NCI-H82 (cell line): ENCODE measurements at regions not wholly inside any gene's neighbourhood (a gene's known extent, or its start where the extent isn't known, plus 50 kb on each side); places are given as distances from the start of the nearest gene placed in this dataset.

Source experiments
- DNase-seq: peaks from one replicate; lab custom pipeline; 2025; lab: John Stamatoyannopoulos, UW

DNA sequence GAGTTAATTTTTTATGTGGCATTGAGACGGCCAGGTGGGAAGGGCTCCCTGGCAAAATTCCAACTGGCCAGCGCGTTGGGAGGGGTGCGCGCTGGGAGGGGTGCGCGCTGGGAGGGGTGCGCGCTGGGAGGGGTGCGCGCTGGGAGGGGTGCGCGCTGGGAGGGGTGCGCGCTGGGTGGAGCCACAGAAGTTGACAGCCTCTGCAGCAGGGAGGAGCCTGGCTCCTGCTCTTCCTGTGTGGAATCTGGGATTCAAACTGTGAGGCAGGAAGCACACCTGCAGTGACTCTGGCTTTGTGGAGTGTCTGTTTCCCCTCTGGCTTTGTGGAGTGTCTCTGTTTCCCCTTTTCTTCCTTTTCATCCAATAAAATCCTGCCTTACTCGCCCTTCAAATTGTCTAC lies 147.9 kb upstream of the CBLN2 start:
- no peak for DNase-seq

DNA sequence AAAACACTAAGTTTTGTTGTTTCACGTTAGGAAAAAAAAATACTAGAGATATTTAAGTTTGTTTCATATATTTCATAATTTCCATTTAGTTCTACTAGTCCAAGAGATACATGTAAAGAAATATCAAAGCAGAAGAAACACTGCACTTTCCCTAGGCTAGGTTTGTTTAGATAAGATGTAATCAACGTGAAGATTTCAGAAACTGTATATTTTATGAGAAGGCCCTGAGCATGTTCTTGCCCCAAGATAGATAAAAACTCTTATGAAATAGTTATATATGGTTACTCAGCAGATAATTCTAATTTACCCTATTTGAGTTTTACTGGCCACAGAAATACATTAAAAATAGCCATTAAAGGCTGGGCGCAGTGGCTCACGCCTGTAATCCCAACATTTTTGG lies 143.6 kb upstream of the CBLN2 start:
- DNase-seq = no peak

DNA sequence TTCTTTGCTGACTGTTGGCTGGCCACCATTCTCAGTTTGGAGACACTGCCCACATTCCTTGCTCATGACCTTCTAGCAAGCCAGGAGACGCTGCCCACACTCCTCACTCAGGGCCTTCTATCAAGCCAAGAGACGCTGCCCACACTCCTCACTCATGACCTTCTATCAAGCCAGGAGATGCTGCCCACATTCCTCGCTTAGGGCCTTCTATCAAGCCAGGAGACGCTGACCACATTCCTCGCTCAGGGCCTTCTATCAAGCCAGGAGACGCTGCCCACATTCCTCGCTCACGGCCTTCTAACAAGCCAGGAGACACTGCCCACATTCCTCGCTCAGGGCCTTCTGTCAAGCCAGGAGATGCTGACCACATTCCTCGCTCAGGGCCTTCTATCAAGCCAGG lies 131.3 kb upstream of the CBLN2 start:
- DNase-seq = no peak

- no peak for DNase-seq
Observed at GRCh38 chr18:72674710-72675109, 130.6 kb upstream of the CBLN2 start.

DNA sequence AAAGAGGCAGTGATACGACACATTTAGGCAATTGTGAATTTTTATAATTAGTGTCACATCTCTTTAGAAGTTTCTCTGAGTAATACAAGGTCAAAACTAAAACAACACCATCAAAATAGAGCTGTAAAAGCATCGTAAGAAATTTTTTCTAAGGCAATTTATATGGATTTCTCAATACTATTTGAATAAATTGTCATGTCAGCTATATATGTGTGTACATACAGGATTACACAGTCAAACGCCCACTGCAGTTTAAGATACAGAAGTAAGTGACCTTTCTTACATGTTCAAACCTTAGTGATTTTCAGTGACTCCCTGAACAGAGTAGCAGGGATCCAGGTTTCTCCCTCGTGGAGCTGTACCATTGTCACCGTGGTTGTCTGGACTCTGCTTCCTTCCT lies 129.1 kb upstream of the CBLN2 start:
- DNase-seq = peak; percentile 7

DNA sequence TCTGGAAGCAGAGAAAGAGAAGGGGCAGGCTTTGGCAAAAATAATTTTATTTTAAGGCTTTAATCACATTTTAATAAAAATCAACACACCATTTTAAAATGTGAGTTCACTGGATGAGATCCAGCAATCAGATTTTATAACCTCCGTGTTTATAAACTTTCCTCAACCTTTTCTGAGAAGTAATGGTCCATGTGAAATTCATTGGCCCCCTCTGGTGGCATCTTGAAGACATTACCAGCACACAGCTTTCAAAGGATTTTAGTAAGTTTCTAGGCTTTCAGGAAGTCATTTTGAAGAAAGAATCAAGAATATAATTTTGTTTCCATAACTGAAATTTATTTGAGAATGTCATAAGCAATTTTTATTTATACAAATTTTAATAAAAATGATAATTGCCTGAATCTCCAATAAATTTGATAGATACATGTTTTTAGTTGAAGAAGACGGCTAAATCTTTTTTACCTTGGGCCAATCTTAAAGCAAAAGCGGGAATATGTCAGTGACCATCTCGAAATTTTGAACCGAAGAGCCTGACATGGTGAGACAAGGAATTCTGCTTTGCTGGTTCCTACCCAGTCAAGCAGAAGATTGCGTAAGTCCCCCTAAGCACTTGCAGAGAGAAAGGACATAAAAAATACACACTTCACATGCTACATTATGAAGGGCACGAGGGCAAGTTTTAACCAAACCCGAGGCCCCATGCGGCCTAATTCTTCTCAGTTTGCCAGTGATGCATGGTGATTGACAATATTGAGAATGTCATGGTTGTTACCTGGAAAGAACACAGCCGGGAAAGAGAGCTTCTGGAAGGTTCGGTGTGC lies 128.4 kb upstream of the CBLN2 start:
- DNase-seq = peak; percentile 42

- no peak for DNase-seq
Observed at GRCh38 chr18:72667932-72668331, 123.8 kb upstream of the CBLN2 start.

DNA sequence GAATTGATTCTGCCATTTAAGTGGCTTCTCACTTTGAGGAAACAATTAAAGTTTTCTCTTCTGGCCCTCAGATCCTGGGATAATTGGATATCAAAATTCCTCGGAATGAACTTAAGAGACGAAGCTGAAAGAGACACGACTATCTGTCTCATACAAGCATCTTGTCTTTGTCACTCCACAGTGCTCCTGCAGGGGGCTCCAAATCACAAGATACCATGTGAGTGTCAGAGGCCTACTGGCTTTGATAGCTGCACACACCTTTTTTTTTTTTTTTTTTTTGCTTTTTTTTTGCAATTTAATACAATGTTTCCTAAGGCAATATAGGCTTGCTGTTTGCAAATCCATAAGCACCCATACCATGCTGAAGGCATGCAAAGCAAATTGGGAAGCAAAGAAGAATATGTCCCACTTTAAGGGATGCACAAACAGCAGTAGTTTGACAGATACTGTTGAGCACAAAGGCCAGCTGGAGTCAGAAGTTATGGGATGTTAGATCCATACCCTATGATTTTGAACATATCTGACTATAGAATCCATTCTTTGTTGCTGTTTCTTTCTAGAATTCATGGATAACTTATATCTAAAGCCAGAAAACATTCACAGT lies 109.0 kb upstream of the CBLN2 start:
- peak; percentile 26 for DNase-seq

GRCh38 chr18:72651033-72651432 lies 106.9 kb upstream of the CBLN2 start:
- DNase-seq = no peak

GRCh38 chr18:72648481-72648960 lies 104.4 kb upstream of the CBLN2 start:
- no peak for DNase-seq

GRCh38 chr18:72648079-72648478 lies 103.9 kb upstream of the CBLN2 start:
- no peak for DNase-seq

DNA sequence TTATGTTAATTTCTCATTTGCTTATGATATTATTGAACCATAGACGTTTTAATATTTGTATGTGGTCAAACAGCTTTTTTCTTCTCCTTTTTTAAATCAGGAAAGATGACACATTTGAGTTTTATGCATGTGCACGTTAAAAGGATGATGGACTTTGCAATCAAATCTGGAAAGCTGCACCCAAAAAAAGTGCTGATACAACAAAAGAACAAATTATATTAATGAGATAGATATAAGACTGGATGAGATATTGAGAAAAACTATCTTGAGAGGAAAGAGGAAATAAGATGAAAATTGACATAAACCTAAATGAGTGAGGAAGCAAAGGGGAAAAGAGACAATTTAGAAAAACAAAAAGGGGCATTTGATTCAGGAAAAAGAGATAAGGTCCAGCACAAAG lies 96.4 kb upstream of the CBLN2 start:
- no peak for DNase-seq

DNA sequence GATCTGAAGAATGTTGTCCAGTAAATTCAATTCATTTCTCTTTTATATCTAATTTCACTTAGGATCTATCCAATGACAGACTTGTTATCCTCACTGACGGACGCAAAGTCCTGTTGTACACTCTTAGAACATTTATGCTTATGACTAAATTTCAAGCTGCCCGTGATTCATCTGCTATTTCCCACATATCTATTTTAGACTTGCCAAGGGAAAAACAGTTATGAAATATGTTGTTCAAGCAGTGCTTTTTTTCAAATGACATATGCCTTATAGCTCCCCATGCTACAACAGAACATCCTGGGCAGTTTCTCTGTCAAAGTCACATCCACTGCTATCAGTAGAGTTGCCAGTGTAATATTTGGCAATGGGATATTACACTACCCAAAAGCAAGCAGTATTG lies 94.2 kb upstream of the CBLN2 start:
- no peak for DNase-seq

- no peak for DNase-seq
Observed at GRCh38 chr18:72637721-72638120, 93.6 kb upstream of the CBLN2 start.

- DNase-seq = no peak
Observed at GRCh38 chr18:72637299-72637698, 93.2 kb upstream of the CBLN2 start.

- DNase-seq = no peak
Observed at GRCh38 chr18:72636611-72637010, 92.5 kb upstream of the CBLN2 start.

GRCh38 chr18:72634500-72634899 lies 90.4 kb upstream of the CBLN2 start:
- DNase-seq = no peak

DNA sequence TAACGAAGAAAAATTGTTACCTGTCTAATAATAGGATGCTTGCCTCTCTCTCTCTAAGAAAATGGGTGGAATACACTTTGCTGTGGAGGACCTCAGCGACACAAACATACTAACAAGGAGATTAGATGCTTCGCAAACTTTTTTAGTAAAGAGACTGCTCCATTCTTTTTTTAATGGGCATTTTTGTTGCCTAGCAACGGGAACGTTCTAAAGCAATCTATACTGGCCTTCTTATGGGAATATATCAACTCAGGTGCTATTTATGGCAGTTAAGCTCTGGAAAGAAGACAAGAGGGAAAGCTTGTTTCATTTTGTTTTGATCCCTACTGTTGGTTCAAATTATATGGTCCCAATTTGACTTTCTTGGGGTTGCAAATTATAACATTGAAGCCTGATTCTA lies 86.8 kb upstream of the CBLN2 start:
- DNase-seq = no peak

GRCh38 chr18:72623444-72623843 lies 79.3 kb upstream of the CBLN2 start:
- DNase-seq = no peak

- DNase-seq = no peak
Observed at GRCh38 chr18:72613534-72613930, 69.4 kb upstream of the CBLN2 start.

DNA sequence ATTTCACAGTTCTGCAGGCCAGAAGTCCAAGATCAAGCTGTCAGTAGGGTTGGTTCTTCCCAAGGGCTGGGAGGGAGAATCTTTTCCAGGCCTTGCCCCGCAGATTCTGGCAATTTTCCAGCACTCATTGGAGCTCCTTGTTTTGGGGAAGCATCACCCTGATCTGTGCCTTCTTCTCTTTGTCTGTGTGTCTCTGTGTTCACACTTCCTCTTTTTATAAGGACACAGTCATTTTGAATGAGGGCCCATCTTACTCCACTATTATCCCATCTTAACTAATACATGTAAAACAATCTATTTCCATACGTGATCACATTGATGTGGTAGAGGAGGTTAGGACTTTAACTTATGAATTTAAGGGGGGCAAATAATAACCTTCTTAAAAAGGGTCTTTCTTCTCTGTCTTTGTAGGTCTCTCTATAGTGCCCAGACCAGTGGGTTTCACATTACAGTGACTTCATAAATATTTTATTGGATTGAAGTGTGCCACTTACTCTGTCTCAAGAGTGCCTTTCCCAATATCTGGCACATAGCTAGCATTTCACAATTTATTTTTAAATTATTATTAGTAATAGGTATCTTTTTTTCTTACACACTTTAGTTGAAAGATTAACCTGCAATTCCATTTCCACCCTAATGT lies 68.9 kb upstream of the CBLN2 start:
- DNase-seq = no peak

DNA sequence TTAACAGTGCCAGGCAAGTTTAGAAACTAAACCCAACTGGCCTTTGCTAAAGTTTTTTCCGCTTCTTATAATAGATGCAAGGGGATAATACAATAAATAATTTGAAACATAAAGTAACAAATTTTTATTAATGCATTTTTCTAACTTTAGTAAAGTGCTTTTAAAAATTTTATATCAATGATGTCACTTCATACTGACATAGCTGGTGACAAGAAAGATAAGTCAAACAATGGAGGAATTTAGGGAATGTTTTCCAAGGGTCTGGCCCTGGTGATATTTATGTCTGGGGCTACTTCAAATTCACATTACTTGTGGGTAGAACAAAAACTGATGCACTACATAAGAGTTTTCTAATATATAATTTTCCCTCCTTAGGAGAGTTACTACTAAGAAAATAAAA lies 61.2 kb upstream of the CBLN2 start:
- DNase-seq = no peak

DNA sequence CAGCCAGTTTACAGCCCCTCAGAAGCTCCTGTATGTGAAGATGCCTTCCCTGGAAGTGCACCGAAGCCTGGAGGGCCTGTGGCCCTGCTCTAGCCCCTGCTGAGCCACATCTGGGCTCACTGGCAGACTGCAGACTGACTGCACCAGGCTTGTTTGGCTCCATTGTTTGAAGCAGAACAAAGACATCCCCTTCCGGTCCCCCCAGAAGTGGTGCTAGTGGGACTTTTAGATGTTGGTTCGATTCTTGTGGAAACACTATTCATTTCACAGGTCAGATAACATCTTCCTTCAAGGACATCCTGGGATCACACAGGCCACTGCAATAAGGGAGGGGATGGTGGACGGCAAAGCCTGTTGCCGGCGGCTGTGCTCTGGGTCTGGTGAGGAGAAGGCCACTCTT lies 57.8 kb upstream of the CBLN2 start:
- no peak for DNase-seq
